Panc1 (cell line): ENCODE measurements at regions not wholly inside any gene's neighbourhood (a gene's known extent, or its start where the extent isn't known, plus 50 kb on each side); places are given as distances from the start of the nearest gene placed in this dataset.

Source experiments
- ATAC-seq: fragments of 200-7000 bp; cut with Tn5 transposase; 2 replicates; pipeline ENCODE4 v1.9.1; 2020; ENCODE audit warnings: mild to moderate bottlenecking, moderate library complexity
- BruUV-seq: library from RNA; stranded (reverse); fragments of 400-500 nt; replicated peaks from 2 replicates; lab custom pipeline; 2021; lab: Mats Ljungman, UMichigan
- CTCF ChIA-PET: fragments of 300-600 bp; sonication (Branson Sonifier 250); formaldehyde crosslinking; loops from one replicate; lab custom pipeline; 2022; ENCODE audit warnings: antibody characterized with exemption; lab: Charles Lee
- POLR2A ChIA-PET: fragments of 300-600 bp; sonication (Branson Sonifier 250); formaldehyde crosslinking; loops from one replicate; lab custom pipeline; 2022; ENCODE audit warnings: antibody characterized with exemption; lab: Charles Lee
- DNase-seq: peaks from one replicate; pipeline ENCODE4 v3.0.0-alpha.2; 2010; ENCODE audit warnings: low read depth, low spot score
- H3K27ac ChIP-seq: 2 replicates; pipeline ENCODE4 v1.5.1; 2011; ENCODE audit warnings: mild to moderate bottlenecking, low read length, inconsistent platforms
- H3K27me3 ChIP-seq: fragments of 200-500 bp; sonication (Bioruptor generic); 2 replicates; pipeline ENCODE4 v1.6.0; 2014; ENCODE audit warnings: low read length, inconsistent platforms; ENCODE audit not compliant: control insufficient read depth, insufficient read depth
- H3K36me3 ChIP-seq: fragments of 200-500 bp; sonication (Bioruptor generic); 2 replicates; pipeline ENCODE4 v1.5.1; 2014; ENCODE audit warnings: inconsistent platforms, mild to moderate bottlenecking, low read length, moderate library complexity; ENCODE audit not compliant: control insufficient read depth, insufficient read depth
- H3K4me1 ChIP-seq: 2 replicates; pipeline ENCODE4 v1.5.1; 2011; ENCODE audit warnings: inconsistent platforms, mild to moderate bottlenecking, low read length, moderate library complexity; ENCODE audit not compliant: control insufficient read depth, insufficient read depth
- H3K4me3 ChIP-seq, 2 experiments: 2 replicates each; pipeline ENCODE4 v1.5.1; 2011 to 2012; ENCODE audit warnings: low read depth in 2 of 2, low read length in 2 of 2, mild to moderate bottlenecking in 2 of 2, inconsistent platforms in 1 of 2, moderate library complexity in 1 of 2
- H3K9me3 ChIP-seq: fragments of 200-500 bp; sonication (Bioruptor generic); 2 replicates; pipeline ENCODE4 v1.5.1; 2014; ENCODE audit warnings: low read depth, mild to moderate bottlenecking, inconsistent platforms, low read length, moderate library complexity; ENCODE audit not compliant: control insufficient read depth, insufficient read depth
- CTCF ChIP-seq: fragments of 450-650 bp; IDR thresholded peaks from 2 replicates; pipeline ENCODE4 v1.5.1; 2017; ENCODE audit warnings: mild to moderate bottlenecking
- POLR2AphosphoS5 ChIP-seq: IDR thresholded peaks from 2 replicates; pipeline ENCODE4 v1.6.1; 2012; ENCODE audit warnings: mild to moderate bottlenecking, low read depth, low read length, moderate library complexity
- REST ChIP-seq, 2 experiments: IDR thresholded peaks; 2 replicates each; pipeline ENCODE4 v1.6.1; 2011 to 2012; ENCODE audit warnings: low read depth in 2 of 2, control low read depth in 1 of 2, low read length in 1 of 2, mild to moderate bottlenecking in 1 of 2, moderate library complexity in 1 of 2; ENCODE audit not compliant: insufficient read depth in 1 of 2
- SIN3A ChIP-seq: IDR thresholded peaks from 2 replicates; pipeline ENCODE4 v1.6.1; 2012; ENCODE audit warnings: low read depth, mild to moderate bottlenecking, low read length, moderate library complexity, borderline replicate concordance; ENCODE audit not compliant: insufficient read depth
- TCF7L2 ChIP-seq: IDR thresholded peaks from 2 replicates; pipeline ENCODE4 v1.6.1; 2011; ENCODE audit warnings: mild to moderate bottlenecking, low read depth, low read length, inconsistent platforms
- in situ Hi-C: cut with HindIII; loops from 2 replicates; pipeline ENCODE4 v1.10.0; 2016; ENCODE audit warnings: low sequenced_read_pairs, low pct_unique_long_range_greater_than_20kb
- intact Hi-C: fragments of 100-400 bp; cut with micrococcal nuclease; formaldehyde crosslinking; loops from one replicate; pipeline ENCODE4 v1.10.0; 2022; ENCODE audit not compliant: unreplicated experiment

DNA sequence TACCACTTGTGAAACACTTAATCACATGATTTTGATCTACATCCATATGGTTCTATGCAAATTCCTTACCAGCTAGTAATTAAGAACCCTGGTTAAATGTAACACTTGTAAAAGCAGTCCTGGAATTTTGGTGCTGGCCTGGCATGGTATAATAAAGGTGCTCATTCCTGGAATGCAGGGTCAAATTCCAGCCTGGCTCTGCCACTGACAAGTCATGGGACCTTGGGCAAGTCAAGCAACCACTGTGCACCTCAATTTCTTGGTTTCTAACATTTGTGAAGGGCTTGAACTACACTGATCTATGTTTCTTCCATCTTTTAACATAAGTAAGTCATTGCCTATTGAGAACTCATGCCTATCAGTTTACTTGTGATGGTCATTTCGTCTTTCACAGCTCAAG is 91.9 kb upstream of the PIK3CG start:
- Histone ChIP-seq H3K9me3 (no peaks in the 10 kb centered on the region), H3K27me3 (no peaks in the 10 kb centered on the region), H3K27ac (no peak overlapping the region), H3K36me3 (no peaks in the 10 kb centered on the region), H3K4me3 (no peak overlapping the region), H3K4me1 (peaks cover 9% of the 10 kb centered on the region; the same call in 1 of the 2 replicates)
- TF ChIP-seq TCF7L2 (no peak), REST (IDR thresholded peaks at IDR 0.05; ENCODE audit: insufficient read depth in 1 of 2, low read depth in 2 of 2, low read length in 1 of 2) (no peak), CTCF (no peak), SIN3A (no peak), POLR2AphosphoS5 (no peak)
- ChIA-PET POLR2A (no interaction called here), CTCF (no interaction called here)
- ATAC-seq (no peak), DNase-seq (no peak)
- in situ Hi-C loops: no loop called here
- BruUV-seq: no TSS peak
- intact Hi-C loops: no loop called here

DNA sequence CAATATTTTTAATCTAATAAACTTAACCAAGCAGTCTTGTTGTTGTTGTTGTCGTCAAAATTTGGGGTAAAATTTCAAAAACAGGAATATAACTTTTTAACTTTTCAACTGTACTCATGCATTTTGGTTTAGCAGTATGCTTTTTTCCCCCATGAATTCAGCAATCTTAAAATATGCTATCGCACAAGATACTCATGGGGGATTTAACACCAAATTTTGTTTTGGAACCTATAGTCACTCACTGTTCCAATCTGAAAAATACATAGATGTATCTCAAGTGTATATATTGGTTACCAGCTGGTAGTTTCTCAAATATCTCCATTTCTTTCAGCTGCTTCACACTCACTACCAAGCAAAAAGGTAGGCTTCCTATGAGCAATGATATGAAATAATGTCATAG is 91.4 kb upstream of the PIK3CG start:
- ATAC-seq (no peak), DNase-seq (no peak)
- TF ChIP-seq SIN3A (no peak), TCF7L2 (no peak), POLR2AphosphoS5 (no peak), CTCF (no peak), REST (IDR thresholded peaks at IDR 0.05; ENCODE audit: insufficient read depth in 1 of 2, low read depth in 2 of 2, low read length in 1 of 2) (no peak)
- H3K9me3 ChIP-seq: no peaks in the 10 kb centered on the region
- no TSS peak for BruUV-seq
- H3K27ac ChIP-seq: no peak overlapping the region
- intact Hi-C loops (no loop called here), in situ Hi-C loops (no loop called here)
- H3K4me1 ChIP-seq: peaks cover 9% of the 10 kb centered on the region; the same call in 1 of the 2 replicates
- ChIA-PET CTCF (no interaction called here), POLR2A (no interaction called here)
- H3K4me3 ChIP-seq: no peak overlapping the region
- H3K36me3 ChIP-seq: no peaks in the 10 kb centered on the region
- no peaks in the 10 kb centered on the region for H3K27me3 ChIP-seq
